ENCODE measurements at regions not wholly inside any gene's neighbourhood (a gene's known extent, or its start where the extent isn't known, plus 50 kb on each side); places are given as distances from the start of the nearest gene placed in this dataset.

DNA sequence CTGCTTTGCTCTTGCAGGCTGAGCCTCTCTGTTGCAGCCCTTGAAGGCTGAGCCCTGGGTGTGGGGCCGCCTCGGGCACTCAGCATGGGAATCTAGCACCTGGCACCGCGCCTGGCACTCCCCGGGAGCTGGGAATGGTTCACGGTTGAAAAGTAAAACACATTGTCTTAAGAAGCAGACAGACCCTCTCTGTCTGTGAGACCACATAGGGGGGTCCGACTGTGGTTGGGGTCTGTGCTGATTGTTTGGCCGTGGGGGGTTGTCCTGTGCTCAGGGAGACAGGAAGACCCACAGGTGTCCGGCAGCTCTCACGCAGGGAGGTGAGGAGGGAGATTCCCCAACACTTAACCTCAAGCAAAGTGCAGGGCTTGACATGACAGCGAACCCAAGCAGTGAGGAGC is 64.8 kb downstream of the SOX1 start:
- H3K9ac ChIP-seq (ENCODE audit: low read length), result no peak overlapping the region
- H3K4me2 ChIP-seq (ENCODE audit: low read length), result no peak overlapping the region
- ATAC-seq, result no peak
- H2AFZ ChIP-seq (ENCODE audit: low read depth, low read length, poor library complexity, severe bottlenecking), result no peak overlapping the region
- no peaks in the 10 kb centered on the region for H3K9me3 ChIP-seq (ENCODE audit: control insufficient read depth in 1 of 2, insufficient read depth in 1 of 2, low read depth in 1 of 2, low read length in 2 of 2)
- no peak for TF ChIP-seq ZNF274 (IDR thresholded peaks at IDR 0.05; ENCODE audit: low read depth, low read length)
- TF ChIP-seq POLR2A (IDR thresholded peaks at IDR 0.05; ENCODE audit: borderline replicate concordance, extremely low read depth, insufficient read depth, insufficient read length), result no peak
- no peak for TF ChIP-seq EGR1 (IDR thresholded peaks at IDR 0.05; ENCODE audit: low read depth)
- TF ChIP-seq FOSL1 (IDR thresholded peaks at IDR 0.05; ENCODE audit: low read depth), result no peak
- TF ChIP-seq ZFX (IDR thresholded peaks at IDR 0.05), result no peak
- no peak for TF ChIP-seq SP1 (IDR thresholded peaks at IDR 0.05; ENCODE audit: low read depth)
- TF ChIP-seq, protein P1, sequence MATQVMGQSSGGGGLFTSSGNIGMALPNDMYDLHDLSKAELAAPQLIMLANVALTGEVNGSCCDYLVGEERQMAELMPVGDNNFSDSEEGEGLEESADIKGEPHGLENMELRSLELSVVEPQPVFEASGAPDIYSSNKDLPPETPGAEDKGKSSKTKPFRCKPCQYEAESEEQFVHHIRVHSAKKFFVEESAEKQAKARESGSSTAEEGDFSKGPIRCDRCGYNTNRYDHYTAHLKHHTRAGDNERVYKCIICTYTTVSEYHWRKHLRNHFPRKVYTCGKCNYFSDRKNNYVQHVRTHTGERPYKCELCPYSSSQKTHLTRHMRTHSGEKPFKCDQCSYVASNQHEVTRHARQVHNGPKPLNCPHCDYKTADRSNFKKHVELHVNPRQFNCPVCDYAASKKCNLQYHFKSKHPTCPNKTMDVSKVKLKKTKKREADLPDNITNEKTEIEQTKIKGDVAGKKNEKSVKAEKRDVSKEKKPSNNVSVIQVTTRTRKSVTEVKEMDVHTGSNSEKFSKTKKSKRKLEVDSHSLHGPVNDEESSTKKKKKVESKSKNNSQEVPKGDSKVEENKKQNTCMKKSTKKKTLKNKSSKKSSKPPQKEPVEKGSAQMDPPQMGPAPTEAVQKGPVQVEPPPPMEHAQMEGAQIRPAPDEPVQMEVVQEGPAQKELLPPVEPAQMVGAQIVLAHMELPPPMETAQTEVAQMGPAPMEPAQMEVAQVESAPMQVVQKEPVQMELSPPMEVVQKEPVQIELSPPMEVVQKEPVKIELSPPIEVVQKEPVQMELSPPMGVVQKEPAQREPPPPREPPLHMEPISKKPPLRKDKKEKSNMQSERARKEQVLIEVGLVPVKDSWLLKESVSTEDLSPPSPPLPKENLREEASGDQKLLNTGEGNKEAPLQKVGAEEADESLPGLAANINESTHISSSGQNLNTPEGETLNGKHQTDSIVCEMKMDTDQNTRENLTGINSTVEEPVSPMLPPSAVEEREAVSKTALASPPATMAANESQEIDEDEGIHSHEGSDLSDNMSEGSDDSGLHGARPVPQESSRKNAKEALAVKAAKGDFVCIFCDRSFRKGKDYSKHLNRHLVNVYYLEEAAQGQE (IDR thresholded peaks at IDR 0.05; ENCODE audit: low read depth), result no peak
- TF ChIP-seq CEBPB (IDR thresholded peaks at IDR 0.05; ENCODE audit: low read depth), result no peak
- no peak for TF ChIP-seq ELF1 (IDR thresholded peaks at IDR 0.05; ENCODE audit: borderline replicate concordance, low read depth)
- no peak overlapping the region for H3K4me3 ChIP-seq (replicated peaks in 1 of 2; ENCODE audit: low read depth in 1 of 2, low read length in 2 of 2)
- ChIA-PET CTCF (no interaction called here), RAD21 (ENCODE audit: low non-redundant PET in 1 of 2, low total read pairs in 2 of 2, uncharacterized antibody in 2 of 2, unreplicated experiment in 2 of 2) (no interaction called here), POLR2A (no interaction called here)
- H3K27me3 ChIP-seq (ENCODE audit: insufficient read depth, low read length), result peaks cover 11% of the 10 kb centered on the region; the same call in 1 of the 2 replicates
- H3K79me2 ChIP-seq (ENCODE audit: insufficient read depth, low read length), result no peaks in the 10 kb centered on the region
- BruUV-seq (replicated peaks), result no TSS peak
- no peaks in the 10 kb centered on the region for H3K9me2 ChIP-seq (ENCODE audit: insufficient read depth)
- DNase-seq (ENCODE audit: low read depth, low spot score), result no peak
- no peak overlapping the region for H3K27ac ChIP-seq (ENCODE audit: low read depth, low read length)
- no peaks in the 10 kb centered on the region for H3K4me1 ChIP-seq (ENCODE audit: control insufficient read depth in 1 of 2, insufficient read depth in 2 of 2, low read length in 2 of 2)
- no peaks in the 10 kb centered on the region for H3K36me3 ChIP-seq (ENCODE audit: control insufficient read depth in 1 of 2, insufficient read depth in 2 of 2, low read length in 2 of 2)
- H4K20me1 ChIP-seq (ENCODE audit: insufficient read depth), result no peaks in the 10 kb centered on the region
- intact Hi-C loops (cut with micrococcal nuclease), result no loop called here

DNA sequence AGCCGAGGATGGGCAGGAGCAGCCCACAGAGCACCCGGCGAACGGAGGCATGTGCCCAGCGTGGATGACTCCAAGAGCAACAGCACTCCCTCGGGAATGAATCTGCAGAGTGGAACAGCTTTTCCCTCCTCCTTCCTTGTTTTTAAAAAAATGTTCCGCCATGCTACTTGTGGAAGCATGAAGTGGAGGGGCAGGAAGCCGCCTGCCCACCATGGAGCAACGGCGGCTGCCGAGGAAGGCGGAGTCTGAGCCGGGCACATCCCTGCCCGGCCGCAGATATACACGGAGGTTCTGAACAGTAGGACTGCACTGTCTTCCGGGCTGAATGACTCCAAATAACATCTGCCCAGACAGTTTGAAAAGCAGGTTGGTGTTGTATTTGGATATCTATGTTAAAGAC is 65.2 kb downstream of the SOX1 start:
- Histone ChIP-seq H3K4me3 (replicated peaks in 1 of 2; ENCODE audit: low read depth in 1 of 2, low read length in 2 of 2) (no peak overlapping the region), H3K4me2 (ENCODE audit: low read length) (no peak overlapping the region), H3K4me1 (ENCODE audit: control insufficient read depth in 1 of 2, insufficient read depth in 2 of 2, low read length in 2 of 2) (no peaks in the 10 kb centered on the region), H4K20me1 (ENCODE audit: insufficient read depth) (no peaks in the 10 kb centered on the region), H2AFZ (ENCODE audit: low read depth, low read length, poor library complexity, severe bottlenecking) (no peak overlapping the region), H3K79me2 (ENCODE audit: insufficient read depth, low read length) (no peaks in the 10 kb centered on the region), H3K36me3 (ENCODE audit: control insufficient read depth in 1 of 2, insufficient read depth in 2 of 2, low read length in 2 of 2) (no peaks in the 10 kb centered on the region), H3K27me3 (ENCODE audit: insufficient read depth, low read length) (peaks cover 9% of the 10 kb centered on the region; the same call in 1 of the 2 replicates), H3K9me3 (ENCODE audit: control insufficient read depth in 1 of 2, insufficient read depth in 1 of 2, low read depth in 1 of 2, low read length in 2 of 2) (no peaks in the 10 kb centered on the region), H3K9me2 (ENCODE audit: insufficient read depth) (no peaks in the 10 kb centered on the region), H3K27ac (ENCODE audit: low read depth, low read length) (no peak overlapping the region), H3K9ac (ENCODE audit: low read length) (no peak overlapping the region)
- DNase-seq (ENCODE audit: low read depth, low spot score) (no peak), ATAC-seq (no peak)
- intact Hi-C loops (cut with micrococcal nuclease), result no loop called here
- POLR2A ChIA-PET, result no interaction called here
- RAD21 ChIA-PET (ENCODE audit: low non-redundant PET in 1 of 2, low total read pairs in 2 of 2, uncharacterized antibody in 2 of 2, unreplicated experiment in 2 of 2), result no interaction called here
- TF ChIP-seq CEBPB (IDR thresholded peaks at IDR 0.05; ENCODE audit: low read depth) (no peak), TCF7L2 (IDR thresholded peaks at IDR 0.05; ENCODE audit: borderline replicate concordance, extremely low read depth, insufficient read depth, insufficient read length) (no peak), ZNF274 (IDR thresholded peaks at IDR 0.05; ENCODE audit: low read depth, low read length) (no peak), EZH2phosphoT487 (IDR thresholded peaks at IDR 0.05; ENCODE audit: borderline replicate concordance) (no peak), SP1 (IDR thresholded peaks at IDR 0.05; ENCODE audit: low read depth) (no peak), SIN3A (IDR thresholded peaks at IDR 0.05; ENCODE audit: low read depth) (no peak), EZH2 (IDR thresholded peaks at IDR 0.05) (no peak), SRF (IDR thresholded peaks at IDR 0.05; ENCODE audit: low read depth) (no peak), ZFX (IDR thresholded peaks at IDR 0.05) (no peak), JUND (IDR thresholded peaks at IDR 0.05) (no peak)
- TF ChIP-seq, protein P2, sequence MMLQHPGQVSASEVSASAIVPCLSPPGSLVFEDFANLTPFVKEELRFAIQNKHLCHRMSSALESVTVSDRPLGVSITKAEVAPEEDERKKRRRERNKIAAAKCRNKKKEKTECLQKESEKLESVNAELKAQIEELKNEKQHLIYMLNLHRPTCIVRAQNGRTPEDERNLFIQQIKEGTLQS (IDR thresholded peaks at IDR 0.05), result no peak
- TF ChIP-seq, protein P3, sequence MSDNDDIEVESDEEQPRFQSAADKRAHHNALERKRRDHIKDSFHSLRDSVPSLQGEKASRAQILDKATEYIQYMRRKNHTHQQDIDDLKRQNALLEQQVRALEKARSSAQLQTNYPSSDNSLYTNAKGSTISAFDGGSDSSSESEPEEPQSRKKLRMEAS (IDR thresholded peaks at IDR 0.05), result no peak
- BruUV-seq (replicated peaks), result no TSS peak
- CTCF ChIA-PET, result no interaction called here
